DMS153 treated with DMSO at 0.1 percent for 48 hours (cell line): ENCODE measurements at regions not wholly inside any gene's neighbourhood (a gene's known extent, or its start where the extent isn't known, plus 50 kb on each side); places are given as distances from the start of the nearest gene placed in this dataset.

Experiments
- DNase-seq: peaks from one replicate; lab custom pipeline; 2025; ENCODE audit not compliant: unreplicated experiment; lab: John Stamatoyannopoulos, UW

DNA sequence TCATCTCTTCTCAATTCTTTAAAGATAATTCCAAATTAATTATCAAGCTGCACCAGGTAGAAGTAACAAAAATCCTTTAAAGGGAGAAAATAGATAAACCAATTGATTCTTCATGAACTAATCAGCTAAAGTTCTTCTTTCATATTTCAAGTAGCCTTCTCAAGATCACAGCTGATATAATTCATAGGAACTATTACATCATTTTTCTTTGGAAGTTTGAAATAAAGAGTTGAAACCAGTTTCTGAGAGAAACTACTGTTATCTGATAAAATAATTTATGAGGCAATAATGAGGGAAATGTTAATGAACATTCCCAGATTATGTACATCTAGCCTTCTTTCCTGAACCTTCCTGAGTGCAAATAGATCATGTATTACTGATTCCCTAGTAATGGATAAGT lies 484.9 kb downstream of the METTL4 start:
- DNase-seq = no peak

DNA sequence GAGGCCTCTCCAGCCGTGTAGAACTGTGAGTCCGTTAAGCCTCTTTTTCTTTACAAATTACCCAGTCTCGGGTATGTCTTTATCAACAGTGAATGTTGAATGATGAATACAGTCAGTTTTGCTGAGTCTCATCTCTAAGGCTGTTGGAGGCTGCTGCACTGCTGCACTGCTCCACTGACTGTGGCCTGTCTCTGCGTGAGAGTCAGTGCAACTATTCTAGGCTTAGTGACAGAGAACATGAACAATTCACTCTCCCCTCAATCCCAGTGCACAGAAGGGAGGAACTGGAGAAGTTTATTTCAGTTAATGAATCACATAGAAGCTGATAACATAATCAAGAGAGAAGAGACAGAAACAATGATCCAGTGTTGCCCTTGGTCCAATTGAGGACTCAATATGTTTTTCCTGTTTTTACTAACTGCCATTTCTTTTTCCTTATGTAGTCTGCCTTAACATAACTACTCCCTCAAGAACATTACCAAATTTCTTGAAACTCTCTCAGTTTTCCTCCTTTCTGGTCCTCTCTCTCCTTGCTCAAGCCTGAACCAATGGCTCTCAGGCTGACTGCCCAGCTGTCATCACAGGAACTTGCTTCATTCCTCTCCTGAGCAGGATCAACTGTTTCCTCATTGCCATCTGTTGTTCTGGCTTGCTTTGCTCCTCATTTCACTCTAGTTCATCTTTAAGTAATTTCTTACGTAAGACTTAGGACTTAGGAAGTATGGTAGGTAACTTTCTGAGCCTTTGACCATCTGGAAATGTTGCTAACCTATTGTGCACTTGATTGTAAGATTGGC lies 483.2 kb downstream of the METTL4 start:
- no peak for DNase-seq

DNA sequence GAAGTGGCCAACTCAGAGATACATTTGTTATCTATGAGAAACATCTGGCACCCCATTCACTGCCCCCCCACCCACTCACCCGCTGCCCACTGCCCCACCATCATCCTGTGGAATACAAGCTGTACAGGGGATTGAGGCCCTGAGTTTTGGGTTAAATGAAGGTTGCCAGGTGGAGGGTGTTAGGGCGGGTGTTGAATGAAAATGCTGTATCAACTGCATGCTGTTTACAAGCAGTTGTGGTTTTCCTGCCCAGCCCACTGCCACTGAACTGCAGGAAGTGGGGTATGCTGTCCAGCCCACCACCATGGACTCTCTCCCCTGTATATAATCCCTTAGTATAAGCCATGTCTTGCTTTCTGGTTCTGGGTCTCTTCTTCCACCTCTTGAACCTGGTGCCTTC lies 481.9 kb downstream of the METTL4 start:
- no peak for DNase-seq

DNA sequence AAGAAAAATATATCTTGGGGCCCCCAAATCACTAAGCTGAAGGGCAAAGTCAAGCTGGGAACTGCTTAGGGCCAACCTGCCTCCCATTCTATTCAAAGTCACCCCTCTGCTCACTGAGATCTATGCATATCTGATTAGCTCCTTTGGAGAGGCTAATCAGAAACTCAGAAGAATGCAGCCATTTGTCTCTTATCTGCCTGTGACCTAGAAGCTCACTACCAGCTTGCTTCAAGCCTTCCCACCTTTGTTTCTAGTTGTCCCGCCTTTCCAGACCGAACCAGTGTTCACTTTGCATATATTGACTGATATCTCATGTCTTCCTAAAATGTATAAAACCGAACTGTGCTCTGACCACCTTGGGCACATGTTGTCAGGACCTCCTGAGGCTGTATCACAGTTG lies 479.4 kb downstream of the METTL4 start:
- no peak for DNase-seq

DNA sequence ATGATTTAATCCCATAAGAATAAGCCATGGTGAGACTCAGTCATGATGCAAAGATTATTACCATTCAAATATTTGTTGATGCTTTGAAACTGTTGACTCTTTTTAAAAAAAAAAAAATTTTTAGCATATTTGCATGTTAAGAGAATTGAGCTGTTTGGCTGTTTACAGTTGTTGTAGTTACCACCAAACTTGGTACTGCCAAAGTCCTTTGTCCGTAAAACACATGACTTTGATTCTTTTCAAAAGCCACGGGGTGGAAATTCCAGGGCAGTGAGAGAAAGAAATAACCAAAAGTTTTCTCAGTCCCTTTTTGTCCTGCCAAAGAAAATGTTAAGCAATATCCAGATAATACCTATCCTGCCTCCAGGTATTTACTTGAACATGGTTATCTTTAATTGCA lies 474.8 kb downstream of the METTL4 start:
- no peak for DNase-seq

DNA sequence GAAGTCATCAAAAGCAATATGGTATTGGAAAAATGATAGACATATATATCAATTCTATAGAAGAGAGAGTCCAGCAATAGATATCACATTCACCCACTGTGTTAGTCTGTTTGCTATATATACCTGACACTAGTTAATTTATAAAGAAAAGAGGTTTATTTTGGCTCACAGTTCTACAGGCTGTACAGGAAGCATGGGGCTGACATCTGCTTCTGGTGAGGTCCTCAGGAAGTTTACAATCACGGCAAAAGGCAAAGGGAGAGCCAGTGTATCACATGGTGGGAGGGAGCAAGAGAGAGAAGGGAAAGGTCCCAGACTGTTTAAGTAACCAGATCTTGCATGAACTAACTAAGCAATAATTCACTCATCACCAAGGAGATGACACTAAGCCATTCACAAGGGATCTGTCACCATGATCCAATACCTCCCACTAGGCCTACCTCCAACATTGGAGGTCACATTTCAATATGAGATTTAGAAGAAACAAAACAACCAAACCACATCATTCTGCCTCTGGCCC lies 470.6 kb downstream of the METTL4 start:
- no peak for DNase-seq

DNA sequence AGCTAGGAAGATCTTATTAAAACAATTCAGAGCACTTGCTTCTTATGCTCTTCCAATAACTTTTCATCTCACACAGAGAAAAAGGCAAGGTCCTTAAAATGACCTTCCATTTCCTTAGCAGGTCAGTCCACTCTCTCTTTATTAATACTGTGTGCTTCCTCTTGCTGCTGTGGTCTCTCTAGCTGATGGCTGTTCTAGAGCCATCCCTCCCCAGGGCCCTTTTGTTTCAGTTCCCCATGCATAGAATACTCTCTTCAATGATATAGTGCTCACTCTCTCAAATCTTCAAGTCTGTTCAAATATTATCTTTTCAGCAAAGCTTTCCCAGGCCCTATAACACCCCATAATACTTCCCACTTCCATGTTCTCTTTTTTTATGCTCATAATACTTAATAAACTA lies 469.3 kb downstream of the METTL4 start:
- no peak for DNase-seq

DNA sequence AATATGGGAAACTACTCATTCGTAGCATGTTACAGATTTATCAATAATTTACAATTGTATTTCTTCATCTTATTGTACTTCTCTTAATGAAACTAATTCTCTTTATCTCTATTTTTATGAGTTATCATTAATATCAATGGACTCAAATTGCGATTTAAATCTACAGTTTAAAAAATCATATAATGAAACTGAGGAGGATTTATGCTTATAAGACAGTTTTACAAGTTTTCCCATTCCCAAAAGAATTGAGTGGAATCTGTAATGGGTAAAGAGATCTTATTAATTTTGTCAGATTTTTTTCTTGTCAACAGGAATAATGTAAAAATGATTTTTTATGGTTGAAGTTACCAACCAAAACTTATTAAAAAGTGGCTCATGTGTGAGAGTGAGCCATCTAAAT lies 468.0 kb downstream of the METTL4 start:
- no peak for DNase-seq

DNA sequence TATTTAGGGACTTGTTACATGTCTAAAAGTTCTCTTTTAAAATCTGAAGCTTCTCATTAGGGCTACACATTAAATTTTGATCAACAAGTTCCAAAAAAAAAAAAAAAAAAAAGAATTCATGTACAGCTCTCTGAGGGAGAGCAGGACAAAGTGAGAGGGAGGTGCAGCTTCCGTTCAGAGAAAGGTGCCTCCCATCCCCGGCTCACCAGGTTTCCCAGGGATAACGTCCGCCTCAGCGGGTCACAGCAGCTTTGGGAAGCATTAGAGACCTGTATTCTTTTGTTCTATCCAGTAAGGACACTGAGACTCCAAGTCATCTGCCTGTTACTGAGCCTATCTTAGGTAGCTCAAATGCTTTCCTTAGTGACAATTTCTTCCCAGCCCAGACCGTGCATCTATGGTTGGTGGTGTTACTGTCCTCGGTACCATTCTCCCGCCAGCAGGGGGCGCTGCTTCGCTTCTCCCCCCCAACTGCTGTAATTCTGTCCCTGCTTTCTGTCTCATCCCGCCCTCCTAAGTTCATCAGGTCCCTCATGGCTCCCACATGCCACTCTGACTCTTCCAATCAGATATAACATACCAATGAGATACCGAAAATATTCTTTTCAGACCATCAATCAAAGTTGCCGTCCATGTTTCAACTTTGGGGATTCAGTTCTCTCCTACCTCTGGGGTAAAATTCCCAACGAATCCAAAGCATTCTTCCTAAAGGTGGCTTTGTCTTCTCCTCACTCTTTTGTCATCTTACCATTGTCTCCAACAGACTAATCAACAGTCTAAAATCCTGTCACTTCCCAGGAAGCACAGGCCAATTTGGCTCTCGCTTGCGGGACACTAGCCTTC lies 466.5 kb downstream of the METTL4 start:
- DNase-seq = peak; percentile 2

DNA sequence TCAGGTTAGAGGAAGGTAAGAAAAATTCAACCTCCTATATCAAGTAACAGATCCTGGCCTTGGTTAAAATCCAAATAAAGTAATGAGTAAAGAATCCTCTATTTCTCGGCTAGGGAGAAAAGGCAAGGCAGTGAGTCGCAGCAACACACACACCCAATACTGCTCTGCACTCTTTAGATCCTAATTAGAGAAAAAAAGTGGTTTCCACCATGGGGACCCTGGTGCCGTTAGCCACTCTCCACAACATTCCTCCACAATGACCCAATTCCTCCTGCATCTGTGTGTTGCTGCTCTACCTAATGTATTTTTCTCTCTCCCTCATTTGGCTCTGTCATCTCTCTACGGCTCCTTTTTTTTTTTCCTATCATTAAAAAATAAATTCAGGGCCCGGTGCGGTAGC lies 462.7 kb downstream of the METTL4 start:
- no peak for DNase-seq

DNA sequence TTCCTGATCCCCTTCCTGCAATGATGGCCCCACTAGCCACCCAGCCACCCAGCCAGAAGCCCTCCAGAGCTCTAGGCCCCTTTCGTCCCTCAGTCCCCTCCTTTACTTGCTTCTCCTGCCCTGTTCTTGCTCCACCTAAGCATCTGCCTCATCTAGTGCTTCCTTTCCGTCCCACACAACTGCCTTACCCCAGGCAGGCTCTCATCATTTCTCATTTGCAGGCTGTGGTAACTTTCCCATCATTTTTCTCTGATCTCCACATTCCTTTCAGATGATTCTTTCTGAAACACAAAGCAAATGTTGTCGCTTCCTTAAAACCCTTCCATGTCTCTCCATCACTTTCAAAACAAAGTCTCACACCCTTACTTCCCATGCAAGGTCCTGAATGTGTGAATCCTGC lies 459.8 kb downstream of the METTL4 start:
- no peak for DNase-seq

DNA sequence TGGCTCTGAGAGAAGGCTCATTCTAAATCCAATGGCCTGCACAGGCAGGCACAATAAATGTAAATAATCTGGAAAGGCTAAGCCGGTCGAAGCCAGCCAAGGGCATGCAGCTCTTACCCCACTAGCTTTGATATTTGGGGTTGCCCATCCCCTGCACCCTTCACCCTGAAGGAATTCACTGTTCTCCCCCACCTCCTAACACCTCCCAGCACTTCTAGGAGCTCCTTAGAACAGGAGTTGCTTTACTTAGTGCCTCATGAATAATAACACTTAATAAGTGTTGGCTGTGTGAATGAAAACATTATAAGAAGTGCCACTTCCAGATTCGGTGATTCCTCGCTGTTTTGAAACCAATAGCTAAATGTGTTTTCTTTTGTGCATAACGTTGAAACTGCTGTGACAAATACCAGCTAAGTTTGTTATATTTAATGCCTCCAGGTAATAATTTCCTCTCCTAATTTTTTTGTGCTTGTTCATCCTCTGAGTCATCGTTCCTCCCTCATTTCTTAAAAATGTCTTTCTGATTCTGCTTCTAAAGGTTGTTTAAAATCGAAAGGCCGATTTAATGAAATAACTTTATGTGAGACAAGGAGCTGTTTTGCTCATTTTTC lies 458.8 kb downstream of the METTL4 start:
- no peak for DNase-seq

DNA sequence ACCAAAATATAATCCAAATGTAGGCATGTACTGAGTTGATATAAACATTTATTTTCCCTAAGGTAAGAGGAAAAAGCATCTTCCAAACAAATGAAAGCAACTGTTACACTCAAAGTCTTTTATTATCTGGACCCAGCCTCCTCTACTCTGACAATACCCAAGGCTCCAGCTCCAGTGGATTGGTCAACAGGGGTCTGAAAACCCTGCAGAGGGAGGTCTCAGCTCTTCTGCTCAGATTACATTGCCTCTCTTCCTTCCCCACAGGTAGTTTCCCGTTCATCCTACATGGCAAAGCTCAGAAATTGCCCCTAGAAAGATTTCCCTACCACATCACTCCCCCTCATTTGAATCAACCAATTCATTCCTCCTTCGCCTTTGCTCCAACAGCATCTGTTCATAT lies 457.0 kb downstream of the METTL4 start:
- no peak for DNase-seq

DNA sequence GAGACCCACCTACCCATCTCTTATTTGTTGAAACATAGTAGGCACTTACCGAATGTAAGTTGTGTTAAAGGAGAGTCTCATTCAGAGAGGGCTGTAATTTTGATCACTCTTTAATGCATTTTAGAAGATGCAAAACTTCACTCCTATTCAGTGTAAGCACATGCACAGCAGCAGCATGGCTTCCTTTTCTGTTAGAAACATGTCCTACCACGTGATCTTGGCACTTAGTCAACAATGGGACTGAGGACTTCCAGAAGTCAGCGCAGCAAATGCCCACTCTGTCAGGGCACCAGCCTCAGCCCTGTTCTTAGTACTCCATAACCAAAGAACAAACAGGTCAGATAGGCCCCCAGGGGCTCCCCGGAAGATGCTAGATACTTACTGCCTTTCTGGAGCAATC lies 456.5 kb downstream of the METTL4 start:
- DNase-seq = no peak

DNA sequence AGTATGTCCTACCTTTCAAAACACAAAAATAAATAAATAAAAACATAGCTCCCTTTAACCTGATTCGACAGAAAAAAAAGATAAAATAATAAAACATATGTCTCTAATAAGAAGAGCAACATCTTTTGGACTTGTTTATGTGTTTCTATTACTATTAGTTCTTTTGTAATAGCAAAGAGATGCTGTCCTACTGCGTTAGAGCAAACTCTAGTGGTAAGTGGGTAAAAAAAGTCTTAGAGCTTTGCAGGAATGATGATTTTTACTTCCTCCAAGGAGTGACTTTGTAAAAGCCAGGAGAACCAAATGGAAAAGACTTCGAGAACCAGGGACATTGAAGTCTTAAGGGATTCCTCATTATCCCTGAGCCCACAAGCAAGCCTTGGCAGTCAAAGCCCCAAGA lies 450.1 kb downstream of the METTL4 start:
- no peak for DNase-seq

DNA sequence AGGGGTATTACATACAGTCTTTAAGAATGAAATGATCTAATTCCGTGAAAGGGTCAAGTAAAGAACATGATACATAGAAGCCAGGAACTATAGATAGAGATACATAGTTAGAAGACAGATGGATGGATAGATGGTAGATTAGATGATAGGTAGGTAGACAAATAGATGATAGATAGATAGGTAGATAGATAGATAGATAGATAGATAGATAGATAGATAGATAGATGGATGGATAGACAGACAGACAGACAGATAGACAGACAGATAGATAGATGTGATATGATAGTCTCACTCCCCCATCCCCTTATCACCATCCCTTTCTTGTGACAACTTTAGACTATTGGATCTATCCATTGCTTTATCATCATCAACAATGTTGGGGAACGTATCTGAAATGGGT lies 448.2 kb downstream of the METTL4 start:
- DNase-seq = no peak

DNA sequence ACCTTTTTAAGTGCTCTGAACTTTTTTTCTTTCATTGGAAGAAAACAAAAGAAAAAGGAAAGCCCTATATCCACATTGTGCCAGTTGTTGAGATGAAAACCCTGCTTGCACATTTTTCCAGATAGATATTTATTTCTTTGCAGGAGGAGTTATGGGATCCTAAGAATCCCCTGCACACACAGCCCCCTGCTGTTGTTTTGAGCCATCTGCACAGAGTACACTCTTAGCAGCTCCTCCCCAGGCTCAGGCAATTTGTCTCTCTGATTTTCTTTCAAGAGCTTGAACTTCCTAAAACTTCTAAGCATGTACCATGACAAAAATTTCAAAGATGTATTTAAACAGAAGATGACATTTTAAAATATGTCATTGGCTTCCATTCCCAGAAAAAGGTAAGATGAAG lies 436.9 kb downstream of the METTL4 start:
- no peak for DNase-seq

DNA sequence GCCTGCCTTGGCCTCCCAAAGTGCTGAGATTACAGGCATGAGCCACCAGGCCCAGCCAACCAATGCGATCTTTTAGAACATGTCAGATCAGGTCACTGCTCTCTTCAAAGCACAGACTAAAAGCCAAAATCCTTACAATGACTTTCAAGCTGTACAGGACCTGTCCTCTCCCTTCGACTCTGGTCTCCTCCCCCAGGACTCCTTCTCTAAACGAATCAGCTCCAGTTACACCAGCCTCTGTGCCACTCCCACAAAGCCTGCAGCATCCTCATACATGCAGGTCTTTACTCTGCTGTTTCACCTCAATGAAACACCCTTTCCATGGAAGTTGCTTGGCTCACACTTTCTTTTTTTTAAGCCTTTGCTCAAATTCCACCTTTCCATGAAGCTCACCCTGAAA lies 436.0 kb downstream of the METTL4 start:
- DNase-seq = no peak

DNA sequence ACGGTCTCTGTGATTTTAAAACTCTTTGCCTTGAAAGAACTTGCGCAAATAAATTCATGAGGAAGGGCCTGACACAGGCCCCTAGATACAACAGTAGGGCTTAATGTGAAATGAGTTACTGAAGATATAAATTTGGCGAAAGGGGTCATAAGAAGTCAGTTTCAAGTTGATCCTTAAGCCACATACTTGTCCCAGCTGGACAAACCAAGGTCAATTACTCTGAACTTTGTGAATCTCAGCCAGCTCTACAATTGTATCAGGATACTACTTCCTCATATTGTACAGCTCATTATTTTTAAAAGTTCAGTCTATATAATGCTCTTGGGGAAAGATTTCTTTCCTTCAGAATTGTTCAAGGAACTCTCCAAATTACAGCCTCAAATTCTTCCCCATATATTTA lies 432.8 kb downstream of the METTL4 start:
- DNase-seq = no peak

DNA sequence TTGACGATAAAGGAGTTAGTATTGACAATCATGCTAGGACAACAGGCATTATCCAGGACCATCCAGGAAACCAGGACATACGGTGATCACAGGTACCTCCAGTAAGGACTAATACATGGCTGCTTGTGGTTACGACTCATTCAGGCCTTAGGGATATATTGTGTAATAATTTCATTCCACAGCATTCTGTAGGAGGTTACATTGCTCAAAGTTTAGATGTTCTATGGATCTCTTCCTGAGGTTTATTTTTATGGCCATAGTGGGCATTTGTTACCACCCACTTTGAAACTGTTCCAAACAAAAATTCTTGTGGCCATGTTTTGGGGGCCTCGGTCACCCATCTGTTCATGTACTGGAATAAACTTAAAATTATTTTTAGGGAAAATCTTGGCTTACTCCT lies 431.6 kb downstream of the METTL4 start:
- no peak for DNase-seq

DNA sequence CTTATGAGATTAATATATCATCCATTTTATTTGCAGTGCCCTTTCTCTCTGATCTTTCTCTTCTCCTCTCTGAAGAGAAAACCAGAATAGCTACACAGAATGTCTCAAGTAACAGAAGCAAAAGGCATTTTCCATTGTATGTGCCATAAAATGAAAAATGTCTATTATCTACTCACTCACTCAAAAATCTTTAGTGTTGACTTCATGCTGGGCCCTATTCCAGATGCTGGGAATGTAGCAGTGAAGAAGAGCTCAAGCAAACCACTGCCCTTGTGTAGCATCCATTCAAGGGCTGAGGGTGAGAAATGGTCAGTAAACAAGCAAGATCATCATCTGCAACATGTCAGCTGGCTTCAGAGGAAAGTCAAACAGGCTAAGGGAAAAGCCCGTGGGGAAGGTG lies 427.7 kb downstream of the METTL4 start:
- no peak for DNase-seq

DNA sequence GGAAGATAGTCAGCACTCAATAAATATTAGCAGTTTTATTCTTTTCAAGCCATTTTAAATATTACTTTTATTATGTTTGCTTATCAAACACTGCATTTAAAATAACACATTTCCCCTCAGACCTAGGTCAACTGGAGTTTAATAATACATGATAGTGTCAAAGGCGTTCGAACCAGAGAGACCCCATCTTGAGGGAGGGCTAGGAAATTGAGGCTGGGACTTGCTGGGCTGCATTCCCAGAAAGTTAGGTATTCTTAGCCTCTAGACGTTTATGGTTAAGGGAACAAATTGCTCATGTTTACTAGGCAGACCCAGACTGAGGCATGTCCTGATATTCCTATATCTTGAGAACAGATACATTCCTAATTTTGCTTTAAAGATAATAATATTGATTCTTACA lies 426.5 kb downstream of the METTL4 start:
- DNase-seq = no peak
